Glutamatergic neuron (in vitro differentiated cells): ENCODE measurements at regions not wholly inside any gene's neighbourhood (a gene's known extent, or its start where the extent isn't known, plus 50 kb on each side); places are given as distances from the start of the nearest gene placed in this dataset.

ENCODE experiments used
- DNase-seq: peaks from one replicate; pipeline ENCODE4 v3.0.0; 2022
- H3K27ac Mint-ChIP-seq: one replicate; pipeline ENCODE4 v1.8.0; 2020; ENCODE audit warnings: mild to moderate bottlenecking, mixed read lengths, inconsistent platforms; ENCODE audit not compliant: unreplicated experiment
- H3K27me3 Mint-ChIP-seq: one replicate; pipeline ENCODE4 v1.8.0; 2020; ENCODE audit warnings: mild to moderate bottlenecking, moderate library complexity, mixed read lengths, inconsistent platforms; ENCODE audit not compliant: unreplicated experiment
- H3K36me3 Mint-ChIP-seq: one replicate; pipeline ENCODE4 v1.8.0; 2020; ENCODE audit warnings: mild to moderate bottlenecking, mixed read lengths, inconsistent platforms; ENCODE audit not compliant: unreplicated experiment
- H3K4me1 Mint-ChIP-seq: one replicate; pipeline ENCODE4 v1.8.0; 2020; ENCODE audit warnings: mild to moderate bottlenecking, low read depth, mixed read lengths, inconsistent platforms; ENCODE audit not compliant: unreplicated experiment
- H3K4me3 Mint-ChIP-seq: one replicate; pipeline ENCODE4 v1.8.0; 2020; ENCODE audit warnings: mild to moderate bottlenecking, mixed read lengths, inconsistent platforms; ENCODE audit not compliant: unreplicated experiment
- H3K9me3 Mint-ChIP-seq: one replicate; pipeline ENCODE4 v1.8.0; 2020; ENCODE audit warnings: mild to moderate bottlenecking, moderate library complexity, mixed read lengths, inconsistent platforms; ENCODE audit not compliant: unreplicated experiment
- CTCF ChIP-seq: fragments of 200-600 bp; sonication (generic); IDR thresholded peaks from one replicate; pipeline ENCODE4 v1.5.0; 2021; ENCODE audit not compliant: partially characterized antibody, unreplicated experiment

DNA sequence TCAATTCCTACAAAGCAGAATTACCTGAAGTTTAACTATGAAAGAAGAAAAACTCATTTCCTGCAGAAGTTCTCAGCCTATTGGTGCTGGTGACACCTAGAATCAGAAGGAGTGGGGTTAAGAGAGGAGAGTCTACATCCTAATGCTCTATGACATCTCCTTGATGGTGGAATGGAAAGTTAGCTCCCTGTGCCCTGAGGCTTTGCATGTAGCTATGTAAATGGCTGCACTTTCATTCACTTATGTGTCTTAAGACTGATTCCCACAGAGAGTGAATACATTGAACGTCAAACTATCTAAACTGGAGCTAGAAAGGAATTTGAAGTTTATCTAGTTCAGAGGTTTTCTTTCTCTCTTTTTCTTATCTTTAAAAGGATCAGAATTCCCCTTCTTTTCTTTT, 52.1 kb upstream of the ADRB2 start:
- Mint-ChIP-seq H3K4me3 (no peak overlapping the region), H3K4me1 (no peaks in the 10 kb centered on the region), H3K36me3 (no peaks in the 10 kb centered on the region), H3K27ac (no peak overlapping the region), H3K9me3 (no peaks in the 10 kb centered on the region), H3K27me3 (no peaks in the 10 kb centered on the region)
- DNase-seq = no peak
- TF ChIP-seq CTCF = no peak

GRCh38 chr5:148776261-148776660, 50.1 kb upstream of the ADRB2 start:
- H3K27me3 Mint-ChIP-seq = no peaks in the 10 kb centered on the region
- TF ChIP-seq CTCF = no peak
- no peaks in the 10 kb centered on the region for H3K4me1 Mint-ChIP-seq
- no peak overlapping the region for H3K4me3 Mint-ChIP-seq
- no peaks in the 10 kb centered on the region for H3K36me3 Mint-ChIP-seq
- H3K9me3 Mint-ChIP-seq = no peaks in the 10 kb centered on the region
- no peak overlapping the region for H3K27ac Mint-ChIP-seq
- no peak for DNase-seq
